GM19023 (cell line): ENCODE measurements at regions not wholly inside any gene's neighbourhood (a gene's known extent, or its start where the extent isn't known, plus 50 kb on each side); places are given as distances from the start of the nearest gene placed in this dataset.
"Not testable (repeated sequence)": the region's sequence is repeated elsewhere in the genome, so short reads cannot be mapped to it uniquely, and the experiment has no call there.

Experiments
- ATAC-seq: cut with Tn5 transposase; IDR thresholded peaks from one replicate; pipeline ENCODE4 v1.9.1; 2021; ENCODE audit warnings: mild to moderate bottlenecking, moderate library complexity; ENCODE audit not compliant: unreplicated experiment

GRCh38 chr15:60134609-60135008 lies 130.5 kb downstream of the FOXB1 start:
- ATAC-seq, result no peak

GRCh38 chr15:60135961-60136360 lies 131.8 kb downstream of the FOXB1 start:
- ATAC-seq, result no peak

GRCh38 chr15:60137711-60138396 lies 133.7 kb downstream of the FOXB1 start:
- ATAC-seq, result no peak

- ATAC-seq, result no peak
Measured at GRCh38 chr15:60138397-60138968, 134.4 kb downstream of the FOXB1 start.

GRCh38 chr15:60152386-60152785 lies 148.3 kb downstream of the FOXB1 start:
- ATAC-seq, result no peak

- ATAC-seq, result no peak
Measured at GRCh38 chr15:60154764-60155325, 150.7 kb downstream of the FOXB1 start.

- ATAC-seq, result no peak
Measured at GRCh38 chr15:60155661-60156060, 151.6 kb downstream of the FOXB1 start.

GRCh38 chr15:60160909-60161308 lies 156.8 kb downstream of the FOXB1 start:
- no peak for ATAC-seq

- no peak for ATAC-seq
Measured at GRCh38 chr15:60161704-60162103, 157.6 kb downstream of the FOXB1 start.

- no peak for ATAC-seq
Measured at GRCh38 chr15:60162251-60162967, 158.3 kb downstream of the FOXB1 start.

- no peak for ATAC-seq
Measured at GRCh38 chr15:60162968-60163355, 158.9 kb downstream of the FOXB1 start.

- ATAC-seq, result no peak
Measured at GRCh38 chr15:60165111-60165510, 161.0 kb downstream of the FOXB1 start.

GRCh38 chr15:60172143-60172542 lies 168.0 kb downstream of the FOXB1 start:
- no peak for ATAC-seq

- ATAC-seq, result no peak
Measured at GRCh38 chr15:60179786-60180391, 175.8 kb downstream of the FOXB1 start.

- not testable (repeated sequence) for ATAC-seq
Measured at GRCh38 chr15:60181957-60182356, 177.8 kb downstream of the FOXB1 start.

GRCh38 chr15:60183366-60183765 lies 179.3 kb downstream of the FOXB1 start:
- no peak for ATAC-seq

- no peak for ATAC-seq
Measured at GRCh38 chr15:60184579-60184978, 180.5 kb downstream of the FOXB1 start.

GRCh38 chr15:60191016-60191415 lies 186.9 kb downstream of the FOXB1 start:
- no peak for ATAC-seq

- ATAC-seq, result no peak
Measured at GRCh38 chr15:60191821-60192220, 187.7 kb downstream of the FOXB1 start.

- no peak for ATAC-seq
Measured at GRCh38 chr15:60195611-60196010, 191.5 kb downstream of the FOXB1 start.

- no peak for ATAC-seq
Measured at GRCh38 chr15:60204131-60204885, 193.5 kb downstream of the ANXA2 start.
